ENCODE measurements at regions not wholly inside any gene's neighbourhood (a gene's known extent, or its start where the extent isn't known, plus 50 kb on each side); places are given as distances from the start of the nearest gene placed in this dataset.

GRCh38 chr17:22506861-22507260, 814.5 kb downstream of the KCNJ18 start:
- no peaks in the 10 kb centered on the region for H3K4me1 ChIP-seq (ENCODE audit: control insufficient read depth, insufficient read depth, low read length)
- H3K9ac ChIP-seq (ENCODE audit: low read depth, low read length): no peak overlapping the region
- no peaks in the 10 kb centered on the region for H3K27me3 ChIP-seq (ENCODE audit: control insufficient read depth, insufficient read depth, low read length)
- no peaks in the 10 kb centered on the region for H3K36me3 ChIP-seq (ENCODE audit: control insufficient read depth, insufficient read depth, low read length)
- no peak overlapping the region for H3K4me3 ChIP-seq (ENCODE audit: low read depth, low read length)
- H3K9me3 ChIP-seq (ENCODE audit: control insufficient read depth, insufficient read depth, low read length): peaks cover 85% of the 10 kb centered on the region
- no peak overlapping the region for H3K27ac ChIP-seq (ENCODE audit: low read depth, low read length)

GRCh38 chr17:22507823-22508222, 815.5 kb downstream of the KCNJ18 start:
- no peaks in the 10 kb centered on the region for H3K36me3 ChIP-seq (ENCODE audit: control insufficient read depth, insufficient read depth, low read length)
- no peak overlapping the region for H3K9ac ChIP-seq (ENCODE audit: low read depth, low read length)
- H3K27me3 ChIP-seq (ENCODE audit: control insufficient read depth, insufficient read depth, low read length): no peaks in the 10 kb centered on the region
- no peak overlapping the region for H3K4me3 ChIP-seq (ENCODE audit: low read depth, low read length)
- no peak overlapping the region for H3K27ac ChIP-seq (ENCODE audit: low read depth, low read length)
- peaks cover 87% of the 10 kb centered on the region for H3K9me3 ChIP-seq (ENCODE audit: control insufficient read depth, insufficient read depth, low read length)
- no peaks in the 10 kb centered on the region for H3K4me1 ChIP-seq (ENCODE audit: control insufficient read depth, insufficient read depth, low read length)

GRCh38 chr17:22510504-22510903, 818.2 kb downstream of the KCNJ18 start:
- H3K27ac ChIP-seq (ENCODE audit: low read depth, low read length): no peak overlapping the region
- no peaks in the 10 kb centered on the region for H3K36me3 ChIP-seq (ENCODE audit: control insufficient read depth, insufficient read depth, low read length)
- no peaks in the 10 kb centered on the region for H3K27me3 ChIP-seq (ENCODE audit: control insufficient read depth, insufficient read depth, low read length)
- peaks cover 82% of the 10 kb centered on the region for H3K9me3 ChIP-seq (ENCODE audit: control insufficient read depth, insufficient read depth, low read length)
- no peaks in the 10 kb centered on the region for H3K4me1 ChIP-seq (ENCODE audit: control insufficient read depth, insufficient read depth, low read length)
- no peak overlapping the region for H3K4me3 ChIP-seq (ENCODE audit: low read depth, low read length)
- no peak overlapping the region for H3K9ac ChIP-seq (ENCODE audit: low read depth, low read length)

GRCh38 chr17:22511431-22511830, 819.1 kb downstream of the KCNJ18 start:
- no peaks in the 10 kb centered on the region for H3K36me3 ChIP-seq (ENCODE audit: control insufficient read depth, insufficient read depth, low read length)
- H3K4me1 ChIP-seq (ENCODE audit: control insufficient read depth, insufficient read depth, low read length): no peaks in the 10 kb centered on the region
- no peak overlapping the region for H3K9ac ChIP-seq (ENCODE audit: low read depth, low read length)
- no peak overlapping the region for H3K4me3 ChIP-seq (ENCODE audit: low read depth, low read length)
- H3K27me3 ChIP-seq (ENCODE audit: control insufficient read depth, insufficient read depth, low read length): no peaks in the 10 kb centered on the region
- no peak overlapping the region for H3K27ac ChIP-seq (ENCODE audit: low read depth, low read length)
- peaks cover 80% of the 10 kb centered on the region for H3K9me3 ChIP-seq (ENCODE audit: control insufficient read depth, insufficient read depth, low read length)

- no peak overlapping the region for H3K4me3 ChIP-seq (ENCODE audit: low read depth, low read length)
- no peaks in the 10 kb centered on the region for H3K4me1 ChIP-seq (ENCODE audit: control insufficient read depth, insufficient read depth, low read length)
- no peak overlapping the region for H3K9ac ChIP-seq (ENCODE audit: low read depth, low read length)
- no peaks in the 10 kb centered on the region for H3K36me3 ChIP-seq (ENCODE audit: control insufficient read depth, insufficient read depth, low read length)
- H3K27ac ChIP-seq (ENCODE audit: low read depth, low read length): no peak overlapping the region
- peaks cover 83% of the 10 kb centered on the region for H3K9me3 ChIP-seq (ENCODE audit: control insufficient read depth, insufficient read depth, low read length)
- no peaks in the 10 kb centered on the region for H3K27me3 ChIP-seq (ENCODE audit: control insufficient read depth, insufficient read depth, low read length)
Observed at GRCh38 chr17:22512057-22512456, 819.7 kb downstream of the KCNJ18 start.

GRCh38 chr17:22512506-22512905, 820.2 kb downstream of the KCNJ18 start:
- Histone ChIP-seq H3K4me1 (ENCODE audit: control insufficient read depth, insufficient read depth, low read length) (no peaks in the 10 kb centered on the region), H3K9me3 (ENCODE audit: control insufficient read depth, insufficient read depth, low read length) (peaks cover 78% of the 10 kb centered on the region), H3K36me3 (ENCODE audit: control insufficient read depth, insufficient read depth, low read length) (no peaks in the 10 kb centered on the region), H3K9ac (ENCODE audit: low read depth, low read length) (no peak overlapping the region), H3K27ac (ENCODE audit: low read depth, low read length) (no peak overlapping the region), H3K4me3 (ENCODE audit: low read depth, low read length) (no peak overlapping the region), H3K27me3 (ENCODE audit: control insufficient read depth, insufficient read depth, low read length) (no peaks in the 10 kb centered on the region)

- Histone ChIP-seq H3K36me3 (ENCODE audit: control insufficient read depth, insufficient read depth, low read length) (no peaks in the 10 kb centered on the region), H3K27ac (ENCODE audit: low read depth, low read length) (no peak overlapping the region), H3K4me1 (ENCODE audit: control insufficient read depth, insufficient read depth, low read length) (no peaks in the 10 kb centered on the region), H3K27me3 (ENCODE audit: control insufficient read depth, insufficient read depth, low read length) (no peaks in the 10 kb centered on the region), H3K4me3 (ENCODE audit: low read depth, low read length) (no peak overlapping the region), H3K9ac (ENCODE audit: low read depth, low read length) (no peak overlapping the region), H3K9me3 (ENCODE audit: control insufficient read depth, insufficient read depth, low read length) (peaks cover 78% of the 10 kb centered on the region)
Observed at GRCh38 chr17:22512997-22513538, 820.7 kb downstream of the KCNJ18 start.

- peaks cover 69% of the 10 kb centered on the region for H3K9me3 ChIP-seq (ENCODE audit: control insufficient read depth, insufficient read depth, low read length)
Observed at GRCh38 chr17:22514315-22514714, 822.0 kb downstream of the KCNJ18 start.

GRCh38 chr17:22514767-22515320, 822.5 kb downstream of the KCNJ18 start:
- Histone ChIP-seq H3K9me3 (ENCODE audit: control insufficient read depth, insufficient read depth, low read length) (peaks cover 65% of the 10 kb centered on the region), H3K4me3 (ENCODE audit: low read depth, low read length) (no peak overlapping the region)

More at GRCh38 chr17:22514315-22514714, 822.0 kb downstream of the KCNJ18 start:
- Histone ChIP-seq H3K36me3 (ENCODE audit: control insufficient read depth, insufficient read depth, low read length) (no peaks in the 10 kb centered on the region), H3K27me3 (ENCODE audit: control insufficient read depth, insufficient read depth, low read length) (no peaks in the 10 kb centered on the region), H3K4me1 (ENCODE audit: control insufficient read depth, insufficient read depth, low read length) (no peaks in the 10 kb centered on the region), H3K9ac (ENCODE audit: low read depth, low read length) (no peak overlapping the region), H3K4me3 (ENCODE audit: low read depth, low read length) (no peak overlapping the region), H3K27ac (ENCODE audit: low read depth, low read length) (no peak overlapping the region)

GRCh38 chr17:22515599-22515998, 823.3 kb downstream of the KCNJ18 start:
- no peaks in the 10 kb centered on the region for H3K4me1 ChIP-seq (ENCODE audit: control insufficient read depth, insufficient read depth, low read length)
- no peaks in the 10 kb centered on the region for H3K36me3 ChIP-seq (ENCODE audit: control insufficient read depth, insufficient read depth, low read length)
- H3K27me3 ChIP-seq (ENCODE audit: control insufficient read depth, insufficient read depth, low read length): no peaks in the 10 kb centered on the region
- peaks cover 58% of the 10 kb centered on the region for H3K9me3 ChIP-seq (ENCODE audit: control insufficient read depth, insufficient read depth, low read length)
- H3K27ac ChIP-seq (ENCODE audit: low read depth, low read length): no peak overlapping the region
- H3K4me3 ChIP-seq (ENCODE audit: low read depth, low read length): no peak overlapping the region
- H3K9ac ChIP-seq (ENCODE audit: low read depth, low read length): no peak overlapping the region

More at GRCh38 chr17:22514767-22515320, 822.5 kb downstream of the KCNJ18 start:
- Histone ChIP-seq H3K36me3 (ENCODE audit: control insufficient read depth, insufficient read depth, low read length) (no peaks in the 10 kb centered on the region), H3K9ac (ENCODE audit: low read depth, low read length) (no peak overlapping the region), H3K27me3 (ENCODE audit: control insufficient read depth, insufficient read depth, low read length) (no peaks in the 10 kb centered on the region), H3K27ac (ENCODE audit: low read depth, low read length) (no peak overlapping the region), H3K4me1 (ENCODE audit: control insufficient read depth, insufficient read depth, low read length) (no peaks in the 10 kb centered on the region)

GRCh38 chr17:22516861-22517636, 824.7 kb downstream of the KCNJ18 start:
- Histone ChIP-seq H3K4me1 (ENCODE audit: control insufficient read depth, insufficient read depth, low read length) (no peaks in the 10 kb centered on the region), H3K27me3 (ENCODE audit: control insufficient read depth, insufficient read depth, low read length) (no peaks in the 10 kb centered on the region), H3K36me3 (ENCODE audit: control insufficient read depth, insufficient read depth, low read length) (no peaks in the 10 kb centered on the region), H3K9ac (ENCODE audit: low read depth, low read length) (no peak overlapping the region), H3K9me3 (ENCODE audit: control insufficient read depth, insufficient read depth, low read length) (peaks cover 44% of the 10 kb centered on the region), H3K4me3 (ENCODE audit: low read depth, low read length) (no peak overlapping the region), H3K27ac (ENCODE audit: low read depth, low read length) (no peak overlapping the region)
